ENCODE measurements at regions not wholly inside any gene's neighbourhood (a gene's known extent, or its start where the extent isn't known, plus 50 kb on each side); places are given as distances from the start of the nearest gene placed in this dataset.
"Not testable (repeated sequence)": the region's sequence is repeated elsewhere in the genome, so short reads cannot be mapped to it uniquely, and the experiment has no call there.

DNA sequence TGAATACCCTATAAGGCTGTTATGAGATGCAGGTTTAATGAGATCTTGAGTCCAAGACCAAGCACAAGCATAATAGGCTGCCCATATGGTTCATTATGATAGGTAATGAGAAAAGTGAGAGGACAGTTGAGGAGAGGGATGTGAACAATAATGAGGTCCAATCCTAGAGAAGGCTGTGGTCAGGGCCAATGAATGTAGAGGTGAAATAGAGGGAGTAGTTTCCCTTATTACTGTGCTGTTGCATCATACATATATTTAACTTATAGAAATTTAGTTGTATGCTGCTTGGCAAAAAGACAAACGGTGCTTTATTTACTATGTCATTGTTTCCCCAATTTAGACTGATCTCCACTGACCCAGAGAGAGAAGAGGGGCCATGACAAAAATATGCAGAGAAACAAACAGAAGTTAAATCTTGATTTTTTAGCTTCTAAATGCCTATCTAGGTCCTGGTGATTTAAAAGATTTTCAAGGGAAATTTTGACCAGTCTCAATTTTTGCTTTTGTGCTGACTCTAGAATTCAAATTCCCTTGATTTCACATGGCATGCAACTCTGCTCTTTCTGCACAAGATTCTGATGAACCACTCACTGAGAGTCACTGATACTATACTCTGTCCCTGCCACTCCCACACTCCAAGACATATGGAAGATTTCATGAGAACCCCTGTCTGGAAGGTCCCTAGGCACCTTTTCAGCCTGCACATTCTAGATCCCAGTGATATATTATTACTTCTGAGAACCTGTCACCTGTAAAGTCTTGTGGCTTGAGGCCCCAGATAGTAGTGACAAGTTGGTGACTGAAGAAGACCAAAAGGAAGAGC is 159.7 kb downstream of the VSIG4 start:
- no peak for DNase-seq

DNA sequence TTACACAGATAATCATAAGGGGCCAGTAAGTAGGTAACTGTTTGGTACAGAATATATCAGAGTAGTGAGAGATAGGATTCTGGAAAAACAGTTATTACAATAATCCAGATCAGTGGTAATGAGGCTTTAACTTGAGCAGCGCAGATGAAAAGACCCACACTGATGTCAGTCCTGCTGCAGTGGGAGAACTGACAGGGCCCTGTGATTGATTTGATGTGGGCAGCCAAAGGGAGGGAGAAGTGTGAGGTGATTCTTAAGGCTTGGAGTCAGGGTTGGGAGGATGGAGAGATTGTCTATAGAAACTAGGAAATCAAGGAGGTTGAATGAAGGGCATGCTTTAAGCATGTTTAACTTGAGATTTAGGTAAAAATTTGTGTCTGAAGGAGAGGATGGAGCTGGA is 161.4 kb downstream of the VSIG4 start:
- DNase-seq, result no peak

GRCh38 chrX:65877953-65878352 is 161.9 kb downstream of the VSIG4 start:
- DNase-seq, result no peak

GRCh38 chrX:65875614-65876013 is 164.3 kb downstream of the VSIG4 start:
- DNase-seq, result not testable (repeated sequence)

DNA sequence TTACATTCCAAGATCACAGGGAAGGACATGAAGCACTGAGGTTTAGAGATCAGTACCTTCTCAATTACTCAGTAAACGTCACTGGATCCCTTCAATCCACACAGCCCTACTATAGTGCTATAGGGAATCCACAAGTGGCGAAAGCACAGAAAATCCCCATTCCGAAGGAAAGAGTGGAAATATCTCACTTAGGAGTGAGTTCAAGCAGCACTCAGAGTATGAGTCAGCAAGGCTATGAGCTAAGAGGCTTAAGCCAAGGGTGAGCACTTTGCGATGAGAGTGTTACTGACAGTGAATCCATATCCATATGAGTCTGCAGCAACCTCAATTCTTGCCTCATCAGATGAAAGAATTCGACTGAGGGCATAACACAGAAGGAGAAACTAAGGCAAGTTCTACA is 165.1 kb downstream of the VSIG4 start:
- DNase-seq, result no peak

DNA sequence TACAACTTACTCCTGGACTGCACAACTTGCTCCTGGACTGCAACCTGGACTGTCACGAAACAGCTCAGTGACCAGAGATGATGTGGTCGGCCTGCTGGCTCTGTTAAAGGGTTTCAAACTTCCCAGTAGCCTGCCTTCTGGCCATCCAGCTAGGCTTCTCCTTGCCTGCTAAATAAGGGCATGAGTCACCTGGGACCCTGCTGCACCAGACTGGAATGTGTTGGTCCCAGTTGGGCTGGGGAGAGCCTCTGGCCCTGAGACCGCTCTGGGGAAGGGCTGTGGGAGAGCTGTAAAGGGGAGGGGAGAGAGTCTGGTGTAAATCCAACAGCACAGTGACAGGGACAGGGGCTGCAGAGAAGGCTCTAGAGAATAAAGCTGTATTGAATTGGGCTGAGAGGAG is 165.8 kb downstream of the VSIG4 start:
- no peak for DNase-seq

DNA sequence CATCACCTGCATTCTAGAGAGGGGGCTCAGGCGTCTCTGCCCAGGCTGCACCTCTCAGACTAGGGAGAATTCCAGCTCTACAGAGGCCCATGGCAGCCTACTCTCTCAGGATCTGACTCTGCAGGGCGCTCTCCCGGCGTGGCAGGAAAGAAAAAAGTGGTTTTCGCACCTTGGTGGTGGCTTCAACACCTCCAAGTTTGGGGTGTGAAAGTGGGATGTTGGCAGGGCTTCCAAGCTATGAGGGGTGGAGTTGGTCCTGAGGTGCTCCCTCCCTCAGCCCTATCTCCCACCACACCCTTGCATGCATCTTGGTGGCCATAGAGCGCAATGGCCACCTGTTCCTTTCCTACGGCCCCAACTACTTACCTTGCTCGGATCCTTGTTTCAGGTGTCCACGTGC is 166.5 kb downstream of the VSIG4 start:
- no peak for DNase-seq

GRCh38 chrX:65871671-65872311 is 168.1 kb downstream of the VSIG4 start:
- DNase-seq, result no peak

GRCh38 chrX:65870544-65870943 is 169.3 kb downstream of the VSIG4 start:
- DNase-seq, result not testable (repeated sequence)

- no peak for DNase-seq
Observed at GRCh38 chrX:65866773-65867172, 173.1 kb downstream of the VSIG4 start.

DNA sequence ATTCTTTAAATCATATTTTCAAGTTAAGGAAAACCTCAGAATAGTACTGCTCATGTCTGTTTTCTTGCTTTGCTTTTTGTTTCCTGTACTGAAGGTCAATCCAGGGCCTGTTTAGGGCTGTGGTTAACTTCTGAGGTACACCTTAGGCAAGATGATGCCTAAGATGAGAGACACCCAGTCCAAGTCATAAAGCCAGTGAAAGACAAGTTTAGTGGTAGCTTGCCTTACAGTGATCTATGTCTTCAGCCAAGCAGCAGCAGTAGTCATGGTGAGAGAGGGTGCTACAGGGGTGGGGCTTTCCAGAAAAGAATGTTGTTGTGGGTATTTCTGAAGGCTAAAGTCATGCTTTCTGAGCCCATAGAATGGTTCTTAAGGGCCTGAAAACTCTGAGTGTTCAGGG is 173.7 kb downstream of the VSIG4 start:
- no peak for DNase-seq

DNA sequence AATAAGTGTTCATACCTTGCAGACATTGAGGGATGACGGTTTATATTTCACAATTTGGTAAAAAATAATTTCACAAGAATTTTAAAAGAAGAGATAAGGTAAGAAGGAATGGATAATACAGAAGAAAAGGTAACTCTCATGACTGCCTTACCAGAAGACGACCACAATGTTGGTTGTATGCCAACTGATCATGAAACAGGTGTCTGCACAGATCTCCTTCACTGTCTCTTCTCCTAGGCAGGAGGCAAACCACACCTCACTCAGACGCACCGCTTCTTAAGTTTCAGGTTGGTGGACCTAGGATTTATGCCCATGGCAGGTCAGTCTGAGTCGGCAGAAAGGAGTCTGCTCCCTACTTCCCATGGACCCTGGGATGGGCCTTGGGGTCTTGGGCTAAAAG is 177.2 kb downstream of the VSIG4 start:
- DNase-seq, result no peak

- DNase-seq, result no peak
Observed at GRCh38 chrX:65859299-65859698, 180.6 kb downstream of the VSIG4 start.

DNA sequence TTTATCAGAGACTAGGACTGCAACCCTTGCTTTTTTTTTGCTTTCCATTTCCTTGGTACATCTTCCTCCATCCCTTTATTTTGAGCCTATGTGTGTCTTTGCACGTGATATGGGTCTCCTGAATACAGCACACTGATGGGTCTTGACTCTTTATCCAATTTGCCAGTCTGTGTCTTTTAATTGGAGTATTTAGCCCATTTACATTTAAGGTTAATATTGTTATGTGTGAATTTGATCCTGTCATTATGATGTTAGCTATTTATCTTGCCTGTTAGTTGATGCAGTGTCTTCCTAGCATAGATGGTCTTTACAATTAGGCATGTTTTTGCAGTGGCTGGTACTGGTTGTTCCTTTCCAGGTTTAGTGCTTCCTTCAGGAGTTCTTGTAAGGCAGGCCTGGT is 185.4 kb downstream of the VSIG4 start:
- not testable (repeated sequence) for DNase-seq

GRCh38 chrX:65851306-65851705 is 183.9 kb downstream of the MSN start:
- not testable (repeated sequence) for DNase-seq

- DNase-seq, result not testable (repeated sequence)
Observed at GRCh38 chrX:65850821-65851220, 183.4 kb downstream of the MSN start.

- DNase-seq, result no peak
Observed at GRCh38 chrX:65846974-65847373, 179.5 kb downstream of the MSN start.

- DNase-seq, result no peak
Observed at GRCh38 chrX:65841263-65841662, 173.8 kb downstream of the MSN start.

- DNase-seq, result no peak
Observed at GRCh38 chrX:65838674-65839073, 171.2 kb downstream of the MSN start.

DNA sequence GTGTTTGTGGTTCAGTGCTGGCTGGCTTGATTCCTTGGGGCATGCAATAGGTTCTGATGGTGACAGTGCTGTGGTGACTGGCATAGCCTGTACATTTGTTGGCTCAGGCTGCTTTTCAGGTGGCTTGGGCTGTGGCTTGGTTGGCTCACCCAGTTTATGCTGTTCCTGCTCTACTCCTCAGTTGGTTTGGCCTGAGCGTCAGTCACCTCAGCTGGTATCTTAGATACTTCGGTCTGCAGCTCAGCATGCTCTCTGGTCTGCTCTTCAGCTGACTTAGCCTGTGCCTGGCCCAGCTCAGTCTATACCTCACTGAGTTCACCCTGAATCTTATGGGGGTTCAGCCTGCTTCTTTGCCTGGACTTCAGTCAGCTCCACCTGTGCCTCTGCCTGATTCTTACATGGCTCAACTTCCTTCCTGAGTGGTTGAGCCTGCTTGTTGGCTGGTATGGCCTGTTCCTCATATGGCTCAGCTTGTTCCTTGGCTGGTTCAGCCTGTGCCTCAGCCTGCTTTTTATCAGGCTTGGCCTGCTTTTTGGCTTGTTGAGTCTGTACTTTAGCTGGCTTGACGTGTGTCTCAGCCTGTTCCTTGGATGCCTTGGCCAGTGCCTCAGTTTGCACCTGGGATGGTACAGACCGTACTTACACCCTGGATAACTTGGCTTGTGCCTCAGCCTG is 170.6 kb downstream of the MSN start:
- no peak for DNase-seq

GRCh38 chrX:65831268-65831667 is 163.8 kb downstream of the MSN start:
- no peak for DNase-seq

DNA sequence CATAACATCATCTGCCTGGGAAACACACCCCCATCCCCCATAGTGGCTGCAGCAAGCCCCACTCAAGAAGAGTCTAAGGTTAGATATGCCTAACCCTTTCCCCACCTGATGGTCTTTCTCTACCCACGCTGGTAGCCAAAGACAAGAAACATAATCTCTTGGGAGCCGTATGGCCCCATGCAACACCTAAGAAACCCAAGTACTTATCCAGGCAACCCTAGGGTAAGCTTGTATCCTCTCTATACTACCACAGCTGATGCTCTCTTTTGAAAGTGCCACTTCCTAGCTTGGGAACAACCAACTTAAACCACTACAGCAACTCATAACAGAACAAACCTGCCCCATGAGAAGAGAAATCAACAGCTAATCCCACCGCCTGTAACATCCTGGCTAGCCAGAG is 161.1 kb downstream of the MSN start:
- DNase-seq, result no peak

DNA sequence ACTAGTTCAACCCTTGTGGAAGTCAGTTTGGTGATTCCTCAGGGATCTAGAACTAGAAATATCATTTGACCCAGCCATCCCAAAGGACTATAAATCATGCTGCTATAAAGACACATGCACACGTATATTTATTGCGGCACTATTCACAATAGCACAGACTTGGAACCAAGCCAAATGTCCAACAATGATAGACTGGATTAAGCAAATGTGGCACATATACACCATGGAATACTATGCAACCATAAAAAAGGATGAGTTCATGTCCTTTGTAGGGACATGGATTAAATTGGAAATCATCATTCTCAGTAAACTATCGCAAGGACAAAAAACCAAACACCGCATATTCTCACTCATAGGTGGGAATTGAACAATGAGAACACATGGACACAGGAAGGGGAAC is 157.8 kb downstream of the MSN start:
- not testable (repeated sequence) for DNase-seq

All from activated T-cell treated with anti-CD3 and anti-CD28 coated beads for 4 hours (primary cell).